Fibroblast of gingiva (primary cell): ENCODE measurements at regions not wholly inside any gene's neighbourhood (a gene's known extent, or its start where the extent isn't known, plus 50 kb on each side); places are given as distances from the start of the nearest gene placed in this dataset.
A peak's percentile ranks its signal among the peaks of the same experiment; 100 is the strongest.

ENCODE experiments used
- DNase-seq: peaks from one replicate; pipeline ENCODE4 v3.0.0-alpha.2; 2011; ENCODE audit warnings: low read depth

- DNase-seq, result no peak
Measured at GRCh38 chr1:192949783-192950182, 109.4 kb downstream of the UCHL5 start.

GRCh38 chr1:192950926-192951325 lies 108.2 kb downstream of the UCHL5 start:
- no peak for DNase-seq

- DNase-seq, result peak; percentile 75
Measured at GRCh38 chr1:192951691-192952460, 107.3 kb downstream of the UCHL5 start.

- DNase-seq, result peak; percentile 19
Measured at GRCh38 chr1:192952646-192953045, 106.5 kb downstream of the UCHL5 start.

- peak; percentile 3 for DNase-seq
Measured at GRCh38 chr1:192954705-192955265, 104.4 kb downstream of the UCHL5 start.

GRCh38 chr1:192958350-192958749 lies 100.8 kb downstream of the UCHL5 start:
- no peak for DNase-seq

GRCh38 chr1:192958871-192959270 lies 100.3 kb downstream of the UCHL5 start:
- peak; percentile 80 for DNase-seq

- DNase-seq, result no peak
Measured at GRCh38 chr1:192959657-192960186, 99.4 kb downstream of the UCHL5 start.
